B cell (primary cell): ENCODE measurements at regions not wholly inside any gene's neighbourhood (a gene's known extent, or its start where the extent isn't known, plus 50 kb on each side); places are given as distances from the start of the nearest gene placed in this dataset.

Experiments used
- EZH2 ChIP-seq: IDR thresholded peaks from 2 replicates; pipeline ENCODE4 v1.6.1; 2012; ENCODE audit warnings: borderline replicate concordance, low read depth, mild to moderate bottlenecking, moderate library complexity, low read length; ENCODE audit not compliant: insufficient read depth, poor library complexity, severe bottlenecking
- TF ChIP-seq, protein P1 (sequence below): fragments of 200-600 bp; IDR thresholded peaks from one replicate; pipeline ENCODE4 v1.8.0; 2022; ENCODE audit warnings: antibody characterized with exemption, mild to moderate bottlenecking

DNA sequence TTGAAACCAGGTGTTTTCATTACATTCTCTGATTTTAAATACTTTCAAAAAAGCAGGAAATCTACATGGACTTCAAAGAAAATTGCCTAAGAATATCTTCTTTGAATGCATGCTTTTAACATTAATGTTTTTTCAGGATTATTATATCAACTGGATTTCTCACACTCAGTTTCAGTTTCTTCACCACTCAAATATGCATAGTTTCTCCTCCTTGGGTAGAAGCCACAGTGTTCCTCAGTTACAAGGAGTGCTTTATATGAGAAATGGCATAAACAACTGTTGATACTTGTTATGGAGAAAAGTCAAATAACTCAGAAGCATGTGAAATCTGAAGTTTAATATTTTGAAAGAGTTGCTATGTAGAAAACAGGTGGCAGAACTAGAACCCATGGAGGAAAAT is 196.9 kb downstream of the DMRTA1 start:
- TF ChIP-seq, protein P1, sequence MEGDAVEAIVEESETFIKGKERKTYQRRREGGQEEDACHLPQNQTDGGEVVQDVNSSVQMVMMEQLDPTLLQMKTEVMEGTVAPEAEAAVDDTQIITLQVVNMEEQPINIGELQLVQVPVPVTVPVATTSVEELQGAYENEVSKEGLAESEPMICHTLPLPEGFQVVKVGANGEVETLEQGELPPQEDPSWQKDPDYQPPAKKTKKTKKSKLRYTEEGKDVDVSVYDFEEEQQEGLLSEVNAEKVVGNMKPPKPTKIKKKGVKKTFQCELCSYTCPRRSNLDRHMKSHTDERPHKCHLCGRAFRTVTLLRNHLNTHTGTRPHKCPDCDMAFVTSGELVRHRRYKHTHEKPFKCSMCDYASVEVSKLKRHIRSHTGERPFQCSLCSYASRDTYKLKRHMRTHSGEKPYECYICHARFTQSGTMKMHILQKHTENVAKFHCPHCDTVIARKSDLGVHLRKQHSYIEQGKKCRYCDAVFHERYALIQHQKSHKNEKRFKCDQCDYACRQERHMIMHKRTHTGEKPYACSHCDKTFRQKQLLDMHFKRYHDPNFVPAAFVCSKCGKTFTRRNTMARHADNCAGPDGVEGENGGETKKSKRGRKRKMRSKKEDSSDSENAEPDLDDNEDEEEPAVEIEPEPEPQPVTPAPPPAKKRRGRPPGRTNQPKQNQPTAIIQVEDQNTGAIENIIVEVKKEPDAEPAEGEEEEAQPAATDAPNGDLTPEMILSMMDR, result no peak
- TF ChIP-seq EZH2, result no peak
